ENCODE measurements at regions not wholly inside any gene's neighbourhood (a gene's known extent, or its start where the extent isn't known, plus 50 kb on each side); places are given as distances from the start of the nearest gene placed in this dataset.
"Not testable (repeated sequence)": the region's sequence is repeated elsewhere in the genome, so short reads cannot be mapped to it uniquely, and the experiment has no call there.

DNA sequence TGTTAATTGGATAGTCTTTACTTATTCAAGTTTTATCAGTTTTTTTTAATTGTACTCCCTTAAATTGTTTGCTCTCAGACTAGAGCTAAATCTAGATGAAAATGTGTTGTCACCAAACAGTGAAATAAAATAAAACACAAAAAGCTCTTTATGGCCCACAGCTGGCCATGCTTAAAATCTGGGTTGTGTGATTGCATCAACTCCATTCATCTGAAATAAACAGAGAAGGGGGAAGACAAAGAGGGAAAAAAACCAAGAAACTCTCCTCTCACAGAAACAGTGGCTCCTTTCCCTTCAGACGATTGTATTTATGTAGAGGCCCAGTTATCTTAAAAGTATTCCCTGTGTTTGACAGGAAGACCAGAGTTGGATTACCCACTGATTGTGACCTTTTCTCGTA, 422.4 kb downstream of the IRX1 start:
- DNase-seq (ENCODE audit: low read depth in 1 of 2, low spot score in 2 of 2): no peak
- no peaks in the 10 kb centered on the region for H3K27me3 ChIP-seq (replicated peaks)
- no peak overlapping the region for H3K27ac ChIP-seq
- no peaks in the 10 kb centered on the region for H3K4me1 ChIP-seq (replicated peaks)
- H3K9me3 ChIP-seq (replicated peaks): peaks cover 43% of the 10 kb centered on the region
- no peak overlapping the region for H3K4me3 ChIP-seq
- H3K36me3 ChIP-seq: no peaks in the 10 kb centered on the region

DNA sequence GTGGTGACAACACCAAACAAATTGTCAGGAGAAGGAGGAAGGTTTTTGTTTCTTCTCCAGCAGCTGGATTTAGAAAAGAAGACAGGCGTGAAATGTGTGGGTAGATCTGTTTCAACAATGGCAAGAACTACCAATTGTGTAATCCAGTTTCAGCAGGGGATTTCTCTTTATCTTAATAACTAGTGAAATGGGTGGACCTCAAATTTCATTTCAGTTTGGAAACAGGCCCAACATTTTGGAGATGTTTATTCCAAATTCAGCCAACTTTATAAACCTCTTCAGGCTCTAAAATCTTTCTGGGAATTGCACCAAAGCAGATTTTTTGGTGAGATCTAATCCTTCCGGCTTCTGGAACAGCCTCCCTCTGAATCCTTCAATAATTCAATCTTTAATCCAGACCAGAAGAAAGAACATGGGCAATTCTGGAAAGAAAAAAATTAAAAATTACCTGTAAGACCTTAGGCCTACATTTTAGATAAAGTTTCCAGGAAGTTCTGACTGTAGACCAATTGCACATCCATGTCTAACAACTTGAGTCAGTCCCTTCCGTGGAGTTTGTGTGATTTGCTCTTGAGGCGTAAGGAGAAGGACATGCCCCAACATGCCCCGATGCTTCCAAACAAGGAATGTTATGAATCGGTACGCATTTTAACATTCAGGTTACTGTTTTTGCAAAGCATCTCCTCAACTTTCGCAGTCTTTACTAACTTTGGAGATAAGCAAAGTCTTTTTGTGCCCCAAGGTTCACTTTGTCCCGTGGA, 423.6 kb downstream of the IRX1 start:
- Histone ChIP-seq H3K27me3 (replicated peaks) (no peaks in the 10 kb centered on the region), H3K36me3 (no peaks in the 10 kb centered on the region), H3K9me3 (replicated peaks) (peaks cover 47% of the 10 kb centered on the region), H3K4me3 (no peak overlapping the region), H3K4me1 (replicated peaks) (no peaks in the 10 kb centered on the region), H3K27ac (no peak overlapping the region)
- no peak for DNase-seq (ENCODE audit: low read depth in 1 of 2, low spot score in 2 of 2)

DNA sequence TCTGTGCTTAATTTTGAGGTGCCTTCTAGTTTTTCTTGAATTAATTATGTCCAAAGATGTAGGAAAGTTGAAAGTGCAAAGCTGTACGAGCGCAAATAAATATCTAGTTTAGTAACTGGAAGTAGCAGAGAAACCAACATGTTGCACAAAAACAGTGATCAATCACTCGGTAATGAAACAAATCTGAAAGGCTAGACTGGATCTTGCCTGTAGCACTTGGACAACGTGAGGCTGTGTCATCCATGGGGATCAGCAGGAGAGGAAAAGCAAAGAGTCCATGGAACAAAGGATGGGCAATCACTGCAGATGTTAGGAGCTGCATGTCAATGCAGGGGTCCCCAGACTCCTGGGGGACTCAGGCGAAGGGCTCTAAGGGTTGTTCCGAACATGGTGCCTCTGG, 424.2 kb downstream of the IRX1 start:
- Histone ChIP-seq H3K4me3 (no peak overlapping the region), H3K9me3 (replicated peaks) (peaks cover 48% of the 10 kb centered on the region), H3K27me3 (replicated peaks) (no peaks in the 10 kb centered on the region), H3K36me3 (no peaks in the 10 kb centered on the region), H3K4me1 (replicated peaks) (no peaks in the 10 kb centered on the region), H3K27ac (no peak overlapping the region)
- DNase-seq (ENCODE audit: low read depth in 1 of 2, low spot score in 2 of 2): no peak

DNA sequence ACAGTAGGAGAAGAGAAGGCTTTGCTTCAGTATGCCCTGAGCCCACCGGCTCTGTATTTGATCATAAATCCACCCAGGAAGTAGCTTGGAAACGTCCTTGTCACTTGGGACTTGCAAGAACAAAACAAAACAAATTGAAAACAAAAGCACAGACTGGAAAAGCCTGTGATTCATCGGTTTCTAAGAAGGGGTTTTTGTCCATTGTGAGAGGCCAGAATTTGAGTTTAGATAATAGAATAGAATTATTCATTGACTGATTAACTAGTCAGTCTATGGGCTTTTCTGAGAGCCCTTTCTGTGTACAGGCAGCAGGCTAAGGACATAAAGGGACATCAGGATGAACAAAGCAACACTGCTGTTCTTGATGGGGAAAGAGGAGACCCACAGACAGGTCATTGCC, 424.8 kb downstream of the IRX1 start:
- Histone ChIP-seq H3K36me3 (no peaks in the 10 kb centered on the region), H3K27me3 (replicated peaks) (no peaks in the 10 kb centered on the region), H3K9me3 (replicated peaks) (peaks cover 52% of the 10 kb centered on the region), H3K27ac (no peak overlapping the region), H3K4me1 (replicated peaks) (no peaks in the 10 kb centered on the region), H3K4me3 (no peak overlapping the region)
- DNase-seq (ENCODE audit: low read depth in 1 of 2, low spot score in 2 of 2): no peak

DNA sequence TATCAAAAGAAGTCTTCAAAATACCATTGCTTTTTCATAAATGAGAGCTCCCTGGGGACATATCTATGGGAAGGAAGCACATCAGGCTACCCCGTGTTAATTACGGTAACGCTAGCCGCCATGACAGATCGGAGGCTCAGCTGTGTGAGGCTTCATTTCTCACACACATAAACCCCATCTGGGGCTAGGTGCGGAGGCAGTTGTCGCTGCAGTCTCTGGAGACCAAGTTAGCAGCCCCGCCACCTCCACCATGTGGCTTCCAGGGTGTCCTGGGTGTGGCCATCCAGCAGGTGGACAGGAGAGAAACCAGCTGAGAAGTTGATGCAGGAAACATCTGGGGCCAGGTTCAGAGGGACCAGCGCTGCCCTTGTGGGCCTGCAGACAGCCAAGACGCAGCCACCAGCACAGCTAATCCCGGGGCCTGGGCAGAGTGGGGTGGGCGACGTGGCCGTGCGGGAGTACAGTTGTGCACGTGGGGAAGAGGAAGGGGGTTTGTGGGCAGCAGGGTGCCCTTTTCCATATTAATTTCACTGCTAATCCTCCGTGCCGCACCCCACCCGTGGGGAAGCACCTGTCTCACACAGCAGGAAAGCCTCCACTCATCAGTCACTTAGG, 426.5 kb downstream of the IRX1 start:
- no peak for DNase-seq (ENCODE audit: low read depth in 1 of 2, low spot score in 2 of 2)

DNA sequence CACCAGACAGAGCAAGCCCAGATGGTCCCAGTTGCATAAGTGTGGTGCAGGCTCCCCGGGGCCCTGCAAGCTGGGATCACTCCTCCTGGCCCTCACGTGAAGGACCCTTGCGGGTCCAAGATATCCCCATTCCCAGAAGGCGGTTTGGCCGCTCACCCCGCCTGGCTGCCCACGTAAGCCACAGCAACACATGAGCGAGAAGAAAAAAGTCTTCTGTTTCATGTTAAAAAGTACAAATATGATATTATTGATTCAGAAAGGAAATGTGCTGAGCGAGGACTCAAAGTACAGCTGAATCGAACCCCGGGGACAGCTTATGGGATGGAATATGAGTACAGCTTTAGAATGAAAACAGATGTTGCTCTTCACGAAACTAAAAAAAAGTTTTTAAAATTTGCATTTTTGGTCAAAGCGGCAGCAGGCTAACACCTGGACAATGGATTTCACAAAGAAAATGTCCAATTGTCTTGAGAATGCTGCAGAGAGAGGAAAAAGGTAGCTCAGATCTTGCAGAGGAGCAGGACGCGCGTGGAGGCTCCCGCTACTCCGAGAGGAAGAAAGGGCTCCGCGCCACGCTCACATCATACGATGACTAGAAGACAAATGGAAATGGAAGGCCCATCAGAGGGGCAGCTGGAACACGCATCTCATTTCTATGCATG, 427.6 kb downstream of the IRX1 start:
- no peak for DNase-seq (ENCODE audit: low read depth in 1 of 2, low spot score in 2 of 2)
- no peaks in the 10 kb centered on the region for H3K27me3 ChIP-seq (replicated peaks)
- peaks cover 51% of the 10 kb centered on the region for H3K9me3 ChIP-seq (replicated peaks)
- no peak overlapping the region for H3K27ac ChIP-seq
- no peak overlapping the region for H3K4me3 ChIP-seq
- no peaks in the 10 kb centered on the region for H3K36me3 ChIP-seq
- no peaks in the 10 kb centered on the region for H3K4me1 ChIP-seq (replicated peaks)

More for the DNA sequence above, 426.5 kb downstream of the IRX1 start:
- Histone ChIP-seq H3K4me1 (replicated peaks) (no peaks in the 10 kb centered on the region), H3K27me3 (replicated peaks) (no peaks in the 10 kb centered on the region), H3K9me3 (replicated peaks) (peaks cover 52% of the 10 kb centered on the region), H3K27ac (no peak overlapping the region), H3K4me3 (no peak overlapping the region), H3K36me3 (no peaks in the 10 kb centered on the region)

DNA sequence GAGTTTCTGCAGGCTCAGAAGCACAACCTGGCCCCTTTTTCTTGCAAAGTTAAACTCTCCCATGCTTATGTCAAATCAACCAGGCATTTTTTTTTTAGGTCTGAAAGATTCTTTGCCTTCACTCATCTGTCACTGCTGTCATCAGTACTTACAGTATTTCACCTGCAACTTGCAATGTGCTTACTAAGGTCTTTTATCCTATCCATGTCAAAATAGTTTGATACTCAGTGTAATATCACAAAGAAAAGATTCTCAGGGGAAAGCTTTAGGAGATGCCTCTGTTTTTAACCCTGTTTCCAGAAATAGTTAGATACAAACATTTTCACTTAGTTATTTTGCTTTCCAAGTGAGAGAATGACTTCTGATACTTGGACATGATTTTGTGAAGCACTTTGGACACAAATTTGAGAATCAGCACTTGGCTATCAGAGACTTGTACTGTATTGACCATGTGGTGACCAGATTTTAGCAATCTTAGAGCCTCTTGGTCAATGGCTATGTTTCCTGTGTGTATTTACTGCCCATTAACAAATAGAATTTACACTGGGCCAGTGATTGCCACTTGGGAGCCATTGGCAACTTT, 428.2 kb downstream of the IRX1 start:
- DNase-seq (ENCODE audit: low read depth in 1 of 2, low spot score in 2 of 2): no peak
- peaks cover 48% of the 10 kb centered on the region for H3K9me3 ChIP-seq (replicated peaks)
- H3K27me3 ChIP-seq (replicated peaks): no peaks in the 10 kb centered on the region

DNA sequence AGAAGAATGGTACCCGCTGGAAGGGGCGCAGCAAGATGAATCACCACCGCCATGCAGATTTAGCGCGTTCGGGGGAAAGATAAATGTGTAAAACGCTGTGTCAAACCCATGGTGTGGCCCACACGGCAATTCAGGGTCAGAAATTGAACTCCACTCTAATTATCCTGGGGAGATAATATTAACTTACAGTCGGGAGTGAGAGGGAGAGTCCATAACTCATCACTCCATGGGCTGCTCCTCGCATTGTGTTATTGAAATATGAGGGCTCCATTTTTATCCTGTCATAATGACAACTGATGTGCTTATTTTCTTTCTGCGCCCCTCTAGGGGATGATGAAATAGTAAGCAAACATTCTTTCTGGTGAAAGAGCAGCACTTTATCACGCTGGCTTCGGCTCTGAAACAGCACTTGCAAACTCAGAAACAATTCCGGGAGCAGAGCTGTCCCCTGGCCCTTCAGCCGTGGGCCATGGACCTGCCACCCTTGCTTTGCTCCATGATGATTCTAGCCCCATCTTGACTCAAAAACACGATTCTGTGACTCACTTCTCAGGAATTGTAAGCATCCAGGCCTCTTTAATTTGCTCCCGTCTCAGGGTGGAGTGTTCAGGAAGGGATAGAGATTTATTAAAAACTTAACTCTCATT, 431.6 kb downstream of the IRX1 start:
- H3K27me3 ChIP-seq (replicated peaks): no peaks in the 10 kb centered on the region
- DNase-seq (ENCODE audit: low read depth in 1 of 2, low spot score in 2 of 2): no peak
- no peak overlapping the region for H3K27ac ChIP-seq
- H3K4me1 ChIP-seq (replicated peaks): no peaks in the 10 kb centered on the region
- no peak overlapping the region for H3K4me3 ChIP-seq
- H3K36me3 ChIP-seq: no peaks in the 10 kb centered on the region
- peaks cover 30% of the 10 kb centered on the region for H3K9me3 ChIP-seq (replicated peaks)

More for the DNA sequence above, 428.2 kb downstream of the IRX1 start:
- no peak overlapping the region for H3K27ac ChIP-seq
- H3K36me3 ChIP-seq: no peaks in the 10 kb centered on the region
- no peak overlapping the region for H3K4me3 ChIP-seq
- no peaks in the 10 kb centered on the region for H3K4me1 ChIP-seq (replicated peaks)

DNA sequence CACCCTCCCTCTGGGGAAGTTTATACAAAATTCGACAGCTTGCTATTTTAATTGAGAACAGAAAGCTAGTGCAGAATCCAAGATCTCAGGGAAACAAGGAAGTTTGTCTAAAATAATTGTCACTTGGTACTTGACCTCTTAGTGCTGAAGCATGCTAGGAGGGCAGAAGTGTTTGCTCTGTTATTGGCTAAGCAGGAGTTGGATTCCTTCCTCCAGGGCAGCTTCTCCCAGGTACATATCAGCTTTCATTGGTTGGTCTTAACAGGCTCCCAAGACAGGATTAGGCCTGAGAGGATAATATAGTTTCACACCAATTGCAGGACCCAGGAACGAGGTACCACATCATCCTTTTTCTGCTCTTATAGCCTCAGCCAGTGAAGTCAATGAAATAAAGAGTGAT, 432.8 kb downstream of the IRX1 start:
- Histone ChIP-seq H3K27ac (no peak overlapping the region), H3K4me1 (replicated peaks) (no peaks in the 10 kb centered on the region), H3K27me3 (replicated peaks) (no peaks in the 10 kb centered on the region), H3K4me3 (no peak overlapping the region), H3K36me3 (no peaks in the 10 kb centered on the region), H3K9me3 (replicated peaks) (peaks cover 26% of the 10 kb centered on the region)
- no peak for DNase-seq (ENCODE audit: low read depth in 1 of 2, low spot score in 2 of 2)

DNA sequence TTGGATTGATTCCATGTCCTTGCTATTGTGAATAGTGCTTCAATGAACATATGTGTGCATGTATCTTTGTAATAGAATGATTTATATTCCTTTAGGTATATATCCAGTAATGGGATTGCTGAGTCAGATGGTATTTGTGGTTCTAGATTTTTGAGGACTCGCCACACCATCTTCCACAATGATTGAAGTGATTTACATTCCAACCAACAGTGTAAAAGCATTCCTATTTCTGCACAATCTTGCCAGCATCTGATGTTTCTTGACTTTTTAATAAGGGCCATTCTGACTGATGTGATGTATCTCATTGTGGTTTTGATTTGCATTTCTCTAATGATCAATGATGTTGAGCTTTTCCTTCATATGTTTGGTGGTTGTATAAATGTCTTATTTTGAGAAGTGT, 437.9 kb downstream of the IRX1 start:
- H3K4me3 ChIP-seq; H3K4me1 ChIP-seq (replicated peaks); H3K36me3 ChIP-seq; DNase-seq (ENCODE audit: low read depth in 1 of 2, low spot score in 2 of 2); H3K27me3 ChIP-seq (replicated peaks); H3K27ac ChIP-seq: not testable (repeated sequence)
- peaks cover 24% of the 10 kb centered on the region for H3K9me3 ChIP-seq (replicated peaks)

DNA sequence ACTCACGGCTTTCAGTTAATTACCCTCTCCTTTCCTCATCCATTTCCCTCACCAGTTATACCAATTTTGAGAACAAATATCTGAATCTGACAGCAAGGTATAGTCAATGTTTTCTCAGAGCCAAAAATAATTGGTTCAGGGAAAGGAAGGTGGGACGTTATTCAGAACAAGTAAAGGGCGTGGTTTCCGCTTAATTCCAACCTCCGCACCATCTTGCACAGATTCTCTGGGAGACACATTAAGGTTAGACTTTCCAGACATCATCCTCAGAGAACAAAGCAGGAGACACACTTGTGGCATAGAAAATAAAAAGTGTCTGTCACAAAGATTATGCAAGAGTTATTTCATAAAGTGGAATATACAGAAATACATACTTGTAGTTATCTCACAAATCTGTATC, 441.2 kb downstream of the IRX1 start:
- Histone ChIP-seq H3K27ac (no peak overlapping the region), H3K9me3 (replicated peaks) (peaks cover 23% of the 10 kb centered on the region), H3K36me3 (no peaks in the 10 kb centered on the region), H3K27me3 (replicated peaks) (no peaks in the 10 kb centered on the region), H3K4me3 (no peak overlapping the region), H3K4me1 (replicated peaks) (no peaks in the 10 kb centered on the region)
- DNase-seq (ENCODE audit: low read depth in 1 of 2, low spot score in 2 of 2): no peak

DNA sequence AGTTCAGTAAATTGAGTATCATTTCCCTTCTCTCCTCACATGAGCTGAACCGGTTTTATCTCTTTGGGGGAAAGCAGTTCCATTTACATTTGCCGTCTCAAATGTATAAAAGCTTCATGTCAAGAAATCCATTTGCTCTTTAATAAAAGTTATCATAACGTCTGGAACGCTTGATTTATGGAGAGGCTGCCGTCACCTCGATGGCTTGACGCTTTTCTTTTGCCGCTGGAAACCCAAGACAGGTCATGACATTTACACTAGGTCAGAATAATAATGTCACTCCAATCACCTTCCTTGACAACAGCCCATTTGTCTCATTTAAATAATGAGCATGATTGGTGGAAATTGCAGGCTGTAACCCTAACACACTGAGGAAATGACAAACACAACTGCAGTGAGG, 443.4 kb downstream of the IRX1 start:
- H3K36me3 ChIP-seq: no peaks in the 10 kb centered on the region
- H3K27ac ChIP-seq: no peak overlapping the region
- no peaks in the 10 kb centered on the region for H3K27me3 ChIP-seq (replicated peaks)
- DNase-seq (ENCODE audit: low read depth in 1 of 2, low spot score in 2 of 2): no peak
- H3K4me3 ChIP-seq: no peak overlapping the region
- H3K4me1 ChIP-seq (replicated peaks): no peaks in the 10 kb centered on the region
- H3K9me3 ChIP-seq (replicated peaks): peaks cover 25% of the 10 kb centered on the region

DNA sequence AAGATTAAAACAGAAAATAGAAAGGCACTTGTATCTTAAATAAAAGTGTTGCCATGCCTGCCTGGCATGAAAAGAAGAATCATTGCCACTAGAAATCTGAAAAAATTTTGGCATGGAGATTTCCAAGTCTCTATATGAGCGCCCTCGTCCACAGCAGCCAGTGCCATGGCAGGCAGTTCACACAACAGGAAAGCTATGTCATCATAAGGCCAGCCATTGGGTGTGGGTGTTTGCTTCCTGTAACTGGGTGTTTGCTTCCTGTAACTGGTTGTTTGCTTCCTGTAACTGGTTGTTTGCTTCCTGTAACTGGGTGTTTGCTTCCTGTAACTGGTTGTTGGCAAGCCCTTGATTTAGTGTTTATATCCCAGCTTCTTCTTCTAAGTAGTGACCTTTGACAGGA, 446.7 kb downstream of the IRX1 start:
- no peak overlapping the region for H3K4me3 ChIP-seq
- H3K4me1 ChIP-seq (replicated peaks): no peaks in the 10 kb centered on the region
- no peak overlapping the region for H3K27ac ChIP-seq
- no peaks in the 10 kb centered on the region for H3K36me3 ChIP-seq
- peaks cover 30% of the 10 kb centered on the region for H3K9me3 ChIP-seq (replicated peaks)
- no peak for DNase-seq (ENCODE audit: low read depth in 1 of 2, low spot score in 2 of 2)
- H3K27me3 ChIP-seq (replicated peaks): no peaks in the 10 kb centered on the region

DNA sequence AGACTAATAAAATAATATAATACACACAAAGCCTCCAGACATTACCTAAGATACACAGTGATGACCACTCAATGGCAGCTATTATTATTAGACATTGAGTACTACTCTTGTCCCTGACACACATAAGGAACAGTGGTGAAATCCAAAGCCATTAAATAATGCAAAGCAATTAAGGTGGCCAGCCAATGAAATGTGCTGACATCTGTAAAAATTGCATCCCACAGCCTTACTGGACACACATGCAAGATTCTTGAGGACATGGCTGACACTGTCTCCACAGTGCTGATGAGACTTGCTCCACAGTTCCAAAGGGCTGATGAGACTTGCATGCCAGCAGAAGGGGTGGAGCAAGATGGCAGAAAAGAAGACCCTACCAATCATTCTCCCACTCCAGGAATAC, 447.5 kb downstream of the IRX1 start:
- Histone ChIP-seq H3K36me3 (no peaks in the 10 kb centered on the region), H3K27me3 (replicated peaks) (no peaks in the 10 kb centered on the region), H3K9me3 (replicated peaks) (peaks cover 23% of the 10 kb centered on the region), H3K4me1 (replicated peaks) (no peaks in the 10 kb centered on the region), H3K27ac (no peak overlapping the region), H3K4me3 (no peak overlapping the region)
- DNase-seq (ENCODE audit: low read depth in 1 of 2, low spot score in 2 of 2): no peak
